AG04450 (cell line): ENCODE measurements at regions not wholly inside any gene's neighbourhood (a gene's known extent, or its start where the extent isn't known, plus 50 kb on each side); places are given as distances from the start of the nearest gene placed in this dataset.
"Not testable (repeated sequence)": the region's sequence is repeated elsewhere in the genome, so short reads cannot be mapped to it uniquely, and the experiment has no call there.

Source experiments
- CTCF ChIA-PET: fragments of 300-600, 350-600 bp; formaldehyde crosslinking; extraction: SDS; loops from one replicate; lab custom pipeline; 2022; ENCODE audit warnings: antibody characterized with exemption, inconsistent platforms; lab: Charles Lee
- POLR2A ChIA-PET: fragments of 350-600 bp; formaldehyde crosslinking; extraction: SDS; loops from one replicate; lab custom pipeline; 2021; ENCODE audit warnings: antibody characterized with exemption, inconsistent platforms; lab: Yijun Ruan, JAX
- DNase-seq: peaks from one replicate; pipeline ENCODE4 v3.0.0-alpha.2; 2011; ENCODE audit warnings: low read depth, low spot score
- H3K27ac ChIP-seq: one replicate; pipeline ENCODE4 v1.5.1; 2012; ENCODE audit warnings: low read depth, low read length, control low read depth
- H3K27me3 ChIP-seq: one replicate; pipeline ENCODE4 v1.6.0; 2012; ENCODE audit warnings: low read length; ENCODE audit not compliant: control insufficient read depth, insufficient read depth
- H3K4me3 ChIP-seq: 2 replicates; pipeline ENCODE4 v1.5.1; 2011; ENCODE audit warnings: mild to moderate bottlenecking, low read depth, low read length, control low read depth
- H3K9me3 ChIP-seq: 2 replicates; pipeline ENCODE4 v1.5.1; 2012; ENCODE audit warnings: low read length; ENCODE audit not compliant: control insufficient read depth, insufficient read depth
- CTCF ChIP-seq: IDR thresholded peaks from 2 replicates; pipeline ENCODE4 v1.5.1; 2011; ENCODE audit warnings: low read depth, low read length, control low read depth, inconsistent platforms

- Histone ChIP-seq H3K4me3 (no peak overlapping the region), H3K27me3 (no peaks in the 10 kb centered on the region), H3K9me3 (no peaks in the 10 kb centered on the region), H3K27ac (no peak overlapping the region)
- peak; percentile 29 for DNase-seq
- ChIA-PET CTCF (interaction anchor here (0.6 to 3.3 kb wide), 27 partner anchors 10 to 515 kb away, joined by 3 to 45 read pairs (median 5); no protein-coding TSS in a partner anchor), POLR2A (interaction anchor here (0.5 to 0.7 kb wide), 3 partner anchors 44 to 252 kb away, joined by 4 to 10 read pairs (median 4); no protein-coding TSS in a partner anchor)
- TF ChIP-seq CTCF, result peak; percentile 86
Measured at GRCh38 chr9:33737811-33738606, 57.4 kb upstream of the PRSS3 start.

GRCh38 chr9:33739398-33739797 lies 56.0 kb upstream of the PRSS3 start:
- CTCF ChIA-PET, result interaction anchor here (0.7 to 3.3 kb wide), 4 partner anchors 9 to 334 kb away, joined by 3 to 45 read pairs (median 14); no protein-coding TSS in a partner anchor
- H3K9me3 ChIP-seq, result no peaks in the 10 kb centered on the region

GRCh38 chr9:33740075-33740474 lies 55.3 kb upstream of the PRSS3 start:
- POLR2A ChIA-PET, result no interaction called here

More at GRCh38 chr9:33739398-33739797, 56.0 kb upstream of the PRSS3 start:
- Histone ChIP-seq H3K27ac (no peak overlapping the region), H3K4me3 (no peak overlapping the region), H3K27me3 (no peaks in the 10 kb centered on the region)
- POLR2A ChIA-PET, result no interaction called here
- DNase-seq, result no peak
- TF ChIP-seq CTCF, result no peak

GRCh38 chr9:33740958-33741357 lies 54.4 kb upstream of the PRSS3 start:
- H3K27ac ChIP-seq, POLR2A ChIA-PET, CTCF ChIA-PET, DNase-seq, H3K27me3 ChIP-seq, H3K9me3 ChIP-seq, H3K4me3 ChIP-seq: not testable (repeated sequence)

More at GRCh38 chr9:33740075-33740474, 55.3 kb upstream of the PRSS3 start:
- CTCF ChIA-PET, result no interaction called here
- no peak overlapping the region for H3K4me3 ChIP-seq
- H3K9me3 ChIP-seq, result no peaks in the 10 kb centered on the region
- H3K27ac ChIP-seq, result no peak overlapping the region
- no peak for DNase-seq
- H3K27me3 ChIP-seq, result no peaks in the 10 kb centered on the region
- no peak for TF ChIP-seq CTCF

GRCh38 chr9:33742051-33742450 lies 53.3 kb upstream of the PRSS3 start:
- no peak for DNase-seq
- H3K27ac ChIP-seq, result no peak overlapping the region

More at GRCh38 chr9:33742051-33742450, 53.3 kb upstream of the PRSS3 start:
- no peak overlapping the region for H3K4me3 ChIP-seq
- peaks cover 2% of the 10 kb centered on the region for H3K27me3 ChIP-seq
- no peak for TF ChIP-seq CTCF
- ChIA-PET POLR2A (no interaction called here), CTCF (no interaction called here)
- H3K9me3 ChIP-seq, result no peaks in the 10 kb centered on the region
